ENCODE measurements at regions not wholly inside any gene's neighbourhood (a gene's known extent, or its start where the extent isn't known, plus 50 kb on each side); places are given as distances from the start of the nearest gene placed in this dataset.

- H3K9me3 ChIP-seq (replicated peaks in 1 of 2; ENCODE audit: control insufficient read depth in 1 of 2, insufficient read depth in 1 of 2, low read length in 2 of 2): no peaks in the 10 kb centered on the region
- Mint-ChIP-seq H3K36me3 (no peaks in the 10 kb centered on the region), H3K9me3 (peaks cover 0 to 14% (median 4%) of the 10 kb centered on the region in 7 donors), H3K4me3 (no peak overlapping the region), H3K4me1 (no peaks in the 10 kb centered on the region), H3K27me3 (ENCODE audit: low read depth in 3 of 3) (peaks cover 0 to 2% (median 0%) of the 10 kb centered on the region in 3 donors), H3K27ac (no peak overlapping the region)
- no peaks in the 10 kb centered on the region for H3K36me3 ChIP-seq (replicated peaks in 1 of 2; ENCODE audit: control insufficient read depth in 1 of 2, insufficient read depth in 2 of 2, low read length in 2 of 2)
- TF ChIP-seq CTCF (IDR thresholded peaks at IDR 0.05): no peak
- peaks cover 0 to under 1% of the 10 kb centered on the region in 2 donors for H3K4me1 ChIP-seq (ENCODE audit: control insufficient read depth in 1 of 2, insufficient read depth in 2 of 2, low read length in 2 of 2)
- no peaks in the 10 kb centered on the region for H3K79me2 ChIP-seq (ENCODE audit: insufficient read depth, low read length)
- no peak overlapping the region for H3K9ac ChIP-seq (ENCODE audit: insufficient read depth, low read length, poor library complexity, severe bottlenecking)
- 87% methylated on average over 4 of the region's 5 CpGs for WGBS (ENCODE audit: insufficient coverage)
- H4K20me1 ChIP-seq (ENCODE audit: insufficient read depth, low read length): no peaks in the 10 kb centered on the region
- intact Hi-C loops (cut with micrococcal nuclease): no loop called here
- H3K4me3 ChIP-seq (replicated peaks in 1 of 3; ENCODE audit: low read depth in 2 of 3, low read length in 3 of 3): no peak overlapping the region
- H2AFZ ChIP-seq (ENCODE audit: insufficient read depth, low read depth, low read length, poor library complexity, severe bottlenecking): no peak overlapping the region
- no peak overlapping the region for H3K4me2 ChIP-seq (replicated peaks; ENCODE audit: extremely low read depth, low read length, poor library complexity, severe bottlenecking)
- no peak overlapping the region for H3K27ac ChIP-seq (ENCODE audit: low read depth in 1 of 2, low read length in 2 of 2)
- no peak for DNase-seq
- H3K27me3 ChIP-seq (ENCODE audit: control insufficient read depth in 2 of 2, insufficient read depth in 2 of 2, low read length in 2 of 2): no peaks in the 10 kb centered on the region
These were observed 656.0 kb upstream of the HS3ST1 start for GRCh38 chr4:12084690-12085089.

GRCh38 chr4:12071316-12071715 is 642.6 kb upstream of the HS3ST1 start:
- H3K36me3 Mint-ChIP-seq: no peaks in the 10 kb centered on the region

More at GRCh38 chr4:12071316-12071715, 642.6 kb upstream of the HS3ST1 start:
- no peak for TF ChIP-seq CTCF (IDR thresholded peaks at IDR 0.05)
- no peak for DNase-seq
- Mint-ChIP-seq H3K4me3 (no peak overlapping the region), H3K4me1 (no peaks in the 10 kb centered on the region), H3K27me3 (ENCODE audit: low read depth in 3 of 3) (peaks cover 0 to 2% (median 0%) of the 10 kb centered on the region in 3 donors), H3K9me3 (peaks cover 0 to 2% (median 0%) of the 10 kb centered on the region in 7 donors), H3K27ac (no peak overlapping the region)
- intact Hi-C loops (cut with micrococcal nuclease): no loop called here
- Histone ChIP-seq H4K20me1 (ENCODE audit: insufficient read depth, low read length) (no peaks in the 10 kb centered on the region), H3K79me2 (ENCODE audit: insufficient read depth, low read length) (no peaks in the 10 kb centered on the region), H3K9ac (ENCODE audit: insufficient read depth, low read length, poor library complexity, severe bottlenecking) (no peak overlapping the region), H3K4me3 (replicated peaks in 1 of 3; ENCODE audit: low read depth in 2 of 3, low read length in 3 of 3) (no peak overlapping the region), H3K36me3 (replicated peaks in 1 of 2; ENCODE audit: control insufficient read depth in 1 of 2, insufficient read depth in 2 of 2, low read length in 2 of 2) (no peaks in the 10 kb centered on the region), H3K27ac (ENCODE audit: low read depth in 1 of 2, low read length in 2 of 2) (no peak overlapping the region), H3K4me2 (replicated peaks; ENCODE audit: extremely low read depth, low read length, poor library complexity, severe bottlenecking) (no peak overlapping the region), H3K9me3 (replicated peaks in 1 of 2; ENCODE audit: control insufficient read depth in 1 of 2, insufficient read depth in 1 of 2, low read length in 2 of 2) (no peaks in the 10 kb centered on the region), H3K4me1 (ENCODE audit: control insufficient read depth in 1 of 2, insufficient read depth in 2 of 2, low read length in 2 of 2) (no peaks in the 10 kb centered on the region), H2AFZ (ENCODE audit: insufficient read depth, low read depth, low read length, poor library complexity, severe bottlenecking) (no peak overlapping the region), H3K27me3 (ENCODE audit: control insufficient read depth in 2 of 2, insufficient read depth in 2 of 2, low read length in 2 of 2) (no peaks in the 10 kb centered on the region)
- WGBS (ENCODE audit: insufficient coverage): 100% methylated on average over 2 of the region's 2 CpGs
